Panc1 (cell line): ENCODE measurements at regions not wholly inside any gene's neighbourhood (a gene's known extent, or its start where the extent isn't known, plus 50 kb on each side); places are given as distances from the start of the nearest gene placed in this dataset.

ENCODE experiments used
- ATAC-seq: fragments of 200-7000 bp; cut with Tn5 transposase; 2 replicates; pipeline ENCODE4 v1.9.1; 2020; ENCODE audit warnings: mild to moderate bottlenecking, moderate library complexity
- BruUV-seq: library from RNA; stranded (reverse); fragments of 400-500 nt; replicated peaks from 2 replicates; lab custom pipeline; 2021; lab: Mats Ljungman, UMichigan
- CTCF ChIA-PET: fragments of 300-600 bp; sonication (Branson Sonifier 250); formaldehyde crosslinking; loops from one replicate; lab custom pipeline; 2022; ENCODE audit warnings: antibody characterized with exemption; lab: Charles Lee
- POLR2A ChIA-PET: fragments of 300-600 bp; sonication (Branson Sonifier 250); formaldehyde crosslinking; loops from one replicate; lab custom pipeline; 2022; ENCODE audit warnings: antibody characterized with exemption; lab: Charles Lee
- DNase-seq: peaks from one replicate; pipeline ENCODE4 v3.0.0-alpha.2; 2010; ENCODE audit warnings: low read depth, low spot score
- H3K27ac ChIP-seq: 2 replicates; pipeline ENCODE4 v1.5.1; 2011; ENCODE audit warnings: mild to moderate bottlenecking, low read length, inconsistent platforms
- H3K27me3 ChIP-seq: fragments of 200-500 bp; sonication (Bioruptor generic); 2 replicates; pipeline ENCODE4 v1.6.0; 2014; ENCODE audit warnings: low read length, inconsistent platforms; ENCODE audit not compliant: control insufficient read depth, insufficient read depth
- H3K36me3 ChIP-seq: fragments of 200-500 bp; sonication (Bioruptor generic); 2 replicates; pipeline ENCODE4 v1.5.1; 2014; ENCODE audit warnings: inconsistent platforms, mild to moderate bottlenecking, low read length, moderate library complexity; ENCODE audit not compliant: control insufficient read depth, insufficient read depth
- H3K4me1 ChIP-seq: 2 replicates; pipeline ENCODE4 v1.5.1; 2011; ENCODE audit warnings: inconsistent platforms, mild to moderate bottlenecking, low read length, moderate library complexity; ENCODE audit not compliant: control insufficient read depth, insufficient read depth
- H3K4me3 ChIP-seq, 2 experiments: 2 replicates each; pipeline ENCODE4 v1.5.1; 2011 to 2012; ENCODE audit warnings: low read depth in 2 of 2, low read length in 2 of 2, mild to moderate bottlenecking in 2 of 2, inconsistent platforms in 1 of 2, moderate library complexity in 1 of 2
- H3K9me3 ChIP-seq: fragments of 200-500 bp; sonication (Bioruptor generic); 2 replicates; pipeline ENCODE4 v1.5.1; 2014; ENCODE audit warnings: low read depth, mild to moderate bottlenecking, inconsistent platforms, low read length, moderate library complexity; ENCODE audit not compliant: control insufficient read depth, insufficient read depth
- CTCF ChIP-seq: fragments of 450-650 bp; IDR thresholded peaks from 2 replicates; pipeline ENCODE4 v1.5.1; 2017; ENCODE audit warnings: mild to moderate bottlenecking
- POLR2AphosphoS5 ChIP-seq: IDR thresholded peaks from 2 replicates; pipeline ENCODE4 v1.6.1; 2012; ENCODE audit warnings: mild to moderate bottlenecking, low read depth, low read length, moderate library complexity
- REST ChIP-seq, 2 experiments: IDR thresholded peaks; 2 replicates each; pipeline ENCODE4 v1.6.1; 2011 to 2012; ENCODE audit warnings: low read depth in 2 of 2, control low read depth in 1 of 2, low read length in 1 of 2, mild to moderate bottlenecking in 1 of 2, moderate library complexity in 1 of 2; ENCODE audit not compliant: insufficient read depth in 1 of 2
- SIN3A ChIP-seq: IDR thresholded peaks from 2 replicates; pipeline ENCODE4 v1.6.1; 2012; ENCODE audit warnings: low read depth, mild to moderate bottlenecking, low read length, moderate library complexity, borderline replicate concordance; ENCODE audit not compliant: insufficient read depth
- TCF7L2 ChIP-seq: IDR thresholded peaks from 2 replicates; pipeline ENCODE4 v1.6.1; 2011; ENCODE audit warnings: mild to moderate bottlenecking, low read depth, low read length, inconsistent platforms
- in situ Hi-C: cut with HindIII; loops from 2 replicates; pipeline ENCODE4 v1.10.0; 2016; ENCODE audit warnings: low sequenced_read_pairs, low pct_unique_long_range_greater_than_20kb
- intact Hi-C: fragments of 100-400 bp; cut with micrococcal nuclease; formaldehyde crosslinking; loops from one replicate; pipeline ENCODE4 v1.10.0; 2022; ENCODE audit not compliant: unreplicated experiment

- TF ChIP-seq REST (IDR thresholded peaks at IDR 0.05; ENCODE audit: insufficient read depth in 1 of 2, low read depth in 2 of 2, low read length in 1 of 2) (no peak), TCF7L2 (no peak), CTCF (no peak)
- Histone ChIP-seq H3K27ac (no peak overlapping the region), H3K9me3 (no peaks in the 10 kb centered on the region), H3K4me1 (no peaks in the 10 kb centered on the region), H3K36me3 (no peaks in the 10 kb centered on the region), H3K4me3 (no peak overlapping the region), H3K27me3 (peaks cover 11% of the 10 kb centered on the region)
- in situ Hi-C loops (no loop called here), intact Hi-C loops (no loop called here)
- ATAC-seq (no peak), DNase-seq (no peak)
- ChIA-PET CTCF (no interaction called here), POLR2A (no interaction called here)
- no TSS peak for BruUV-seq
Observed at GRCh38 chr10:117896517-117896916, 150.2 kb downstream of the RAB11FIP2 start.

GRCh38 chr10:117899181-117899683, 147.5 kb downstream of the RAB11FIP2 start:
- no peak for DNase-seq

GRCh38 chr10:117900280-117900679, 146.5 kb downstream of the RAB11FIP2 start:
- TF ChIP-seq TCF7L2 (no peak), CTCF (no peak), POLR2AphosphoS5 (no peak), REST (IDR thresholded peaks at IDR 0.05; ENCODE audit: insufficient read depth in 1 of 2, low read depth in 2 of 2, low read length in 1 of 2) (no peak)
- ChIA-PET CTCF (no interaction called here), POLR2A (no interaction called here)
- Histone ChIP-seq H3K9me3 (no peaks in the 10 kb centered on the region), H3K27ac (no peak overlapping the region), H3K36me3 (no peaks in the 10 kb centered on the region), H3K4me3 (no peak overlapping the region), H3K27me3 (peaks cover 6% of the 10 kb centered on the region), H3K4me1 (no peaks in the 10 kb centered on the region)
- intact Hi-C loops = no loop called here
- no peak for DNase-seq
- ATAC-seq = no peak
- BruUV-seq = no TSS peak
- in situ Hi-C loops = no loop called here

More at GRCh38 chr10:117899181-117899683, 147.5 kb downstream of the RAB11FIP2 start:
- Histone ChIP-seq H3K36me3 (no peaks in the 10 kb centered on the region), H3K4me1 (no peaks in the 10 kb centered on the region), H3K4me3 (no peak overlapping the region), H3K9me3 (no peaks in the 10 kb centered on the region), H3K27me3 (peaks cover 10% of the 10 kb centered on the region), H3K27ac (no peak overlapping the region)
- intact Hi-C loops (no loop called here), in situ Hi-C loops (no loop called here)
- CTCF ChIA-PET = no interaction called here
- no peak for ATAC-seq
- no TSS peak for BruUV-seq
- POLR2A ChIA-PET = no interaction called here
- no peak for TF ChIP-seq SIN3A
